AG09319 (cell line): ENCODE measurements at regions not wholly inside any gene's neighbourhood (a gene's known extent, or its start where the extent isn't known, plus 50 kb on each side); places are given as distances from the start of the nearest gene placed in this dataset.

Experiments used
- DNase-seq: peaks from one replicate; pipeline ENCODE4 v3.0.0-alpha.2; 2010; ENCODE audit warnings: low read depth; ENCODE audit errors: extremely low read depth
- TF ChIP-seq, protein P1 (sequence below): IDR thresholded peaks from 2 replicates; pipeline ENCODE4 v1.5.1; 2011; ENCODE audit warnings: low read depth, mild to moderate bottlenecking, inconsistent platforms, low read length, moderate library complexity

DNA sequence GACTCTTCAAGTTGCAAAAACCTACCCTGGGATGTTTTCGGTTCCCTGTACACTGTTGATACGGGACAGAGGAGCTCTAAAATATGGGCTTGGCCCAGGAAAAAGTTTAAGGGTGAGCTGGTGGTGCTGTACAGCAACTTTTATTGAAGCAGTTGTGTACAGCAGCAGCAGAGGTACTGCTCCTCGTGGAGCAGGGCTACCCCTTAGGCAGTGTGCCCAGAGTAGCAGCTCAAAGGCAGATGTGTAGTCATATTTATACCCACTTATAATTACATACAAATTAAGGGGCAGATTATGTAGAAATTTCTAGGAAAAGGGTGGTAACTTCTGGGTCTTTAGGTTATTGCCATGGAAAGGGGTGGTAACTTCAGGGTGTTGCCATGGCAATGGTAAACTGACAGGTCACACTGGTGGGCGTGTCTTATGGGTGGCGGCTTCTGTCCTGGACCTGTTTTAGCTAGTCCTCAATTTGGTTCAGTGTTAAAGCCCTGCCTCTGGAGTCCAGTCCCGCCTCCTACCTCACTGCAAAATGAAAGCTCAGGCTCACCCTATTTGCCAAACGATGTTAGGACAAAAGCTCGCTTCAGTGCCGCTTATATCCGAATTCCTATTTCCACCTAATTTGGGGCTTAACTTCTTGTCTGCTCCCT is 203.2 kb downstream of the ETAA1 start:
- DNase-seq: no peak

DNA sequence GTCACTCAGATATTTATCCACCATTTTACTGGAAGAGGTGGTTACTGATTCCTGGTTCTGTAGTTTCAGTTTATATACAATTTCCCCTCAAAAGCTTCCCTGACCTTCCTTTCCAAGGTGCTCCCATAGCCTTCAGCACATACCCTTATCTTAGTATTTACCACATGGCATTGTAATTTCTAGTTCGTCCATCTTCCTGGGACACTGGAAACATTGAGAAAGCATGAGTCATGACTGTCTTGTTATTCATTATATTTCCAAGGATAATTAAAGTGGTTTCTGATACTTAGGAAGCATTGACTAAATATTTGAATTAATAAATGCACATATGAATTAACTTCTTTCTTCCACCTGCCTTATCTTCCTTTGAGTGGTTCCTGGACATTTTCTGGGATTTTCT is 203.8 kb downstream of the ETAA1 start:
- TF ChIP-seq, protein P1, sequence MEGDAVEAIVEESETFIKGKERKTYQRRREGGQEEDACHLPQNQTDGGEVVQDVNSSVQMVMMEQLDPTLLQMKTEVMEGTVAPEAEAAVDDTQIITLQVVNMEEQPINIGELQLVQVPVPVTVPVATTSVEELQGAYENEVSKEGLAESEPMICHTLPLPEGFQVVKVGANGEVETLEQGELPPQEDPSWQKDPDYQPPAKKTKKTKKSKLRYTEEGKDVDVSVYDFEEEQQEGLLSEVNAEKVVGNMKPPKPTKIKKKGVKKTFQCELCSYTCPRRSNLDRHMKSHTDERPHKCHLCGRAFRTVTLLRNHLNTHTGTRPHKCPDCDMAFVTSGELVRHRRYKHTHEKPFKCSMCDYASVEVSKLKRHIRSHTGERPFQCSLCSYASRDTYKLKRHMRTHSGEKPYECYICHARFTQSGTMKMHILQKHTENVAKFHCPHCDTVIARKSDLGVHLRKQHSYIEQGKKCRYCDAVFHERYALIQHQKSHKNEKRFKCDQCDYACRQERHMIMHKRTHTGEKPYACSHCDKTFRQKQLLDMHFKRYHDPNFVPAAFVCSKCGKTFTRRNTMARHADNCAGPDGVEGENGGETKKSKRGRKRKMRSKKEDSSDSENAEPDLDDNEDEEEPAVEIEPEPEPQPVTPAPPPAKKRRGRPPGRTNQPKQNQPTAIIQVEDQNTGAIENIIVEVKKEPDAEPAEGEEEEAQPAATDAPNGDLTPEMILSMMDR: no peak
- no peak for DNase-seq

More for the DNA sequence above, 203.2 kb downstream of the ETAA1 start:
- TF ChIP-seq, protein P1: no peak

DNA sequence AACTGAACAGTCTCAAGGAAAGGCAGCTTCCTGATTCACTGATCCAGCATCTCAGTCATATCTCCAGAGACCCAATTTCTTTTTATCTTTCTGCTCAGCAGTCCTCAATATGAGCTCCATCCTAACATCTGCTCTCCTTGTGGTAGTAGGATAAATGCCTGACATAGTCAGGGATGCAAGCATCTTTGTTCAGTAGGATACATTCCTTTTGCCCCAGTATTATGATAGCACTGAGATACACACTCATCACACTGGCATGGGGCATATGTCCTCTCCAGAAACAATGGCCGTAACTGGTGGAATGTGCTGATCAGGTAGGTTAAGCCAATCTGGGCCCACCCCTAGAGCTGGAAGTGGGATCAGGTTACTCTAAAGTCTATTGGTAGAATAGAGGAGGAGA is 207.2 kb downstream of the ETAA1 start:
- DNase-seq: no peak
- TF ChIP-seq, protein P1: no peak

DNA sequence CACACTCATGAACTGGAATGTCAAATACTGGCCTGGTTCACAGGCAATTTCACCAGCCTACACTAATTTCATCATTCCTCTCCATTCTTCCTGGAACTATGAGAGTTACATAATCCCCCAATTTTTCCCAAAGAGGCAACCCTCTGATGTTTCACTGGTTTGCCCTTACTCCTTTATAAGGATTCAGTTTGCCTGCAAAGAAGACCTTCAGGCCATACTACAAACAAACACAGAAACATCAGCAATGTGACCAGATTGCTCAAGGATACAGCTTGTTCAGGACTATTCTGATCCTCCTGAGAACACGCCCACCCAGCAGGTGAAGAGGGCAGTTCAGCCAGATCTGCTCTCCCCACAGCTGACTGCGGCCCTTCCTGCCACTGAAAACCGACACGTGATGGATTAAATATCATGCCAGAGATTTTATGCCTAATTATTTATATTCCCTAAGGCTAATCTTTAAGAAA is 215.5 kb downstream of the ETAA1 start:
- TF ChIP-seq, protein P1: no peak
- no peak for DNase-seq

DNA sequence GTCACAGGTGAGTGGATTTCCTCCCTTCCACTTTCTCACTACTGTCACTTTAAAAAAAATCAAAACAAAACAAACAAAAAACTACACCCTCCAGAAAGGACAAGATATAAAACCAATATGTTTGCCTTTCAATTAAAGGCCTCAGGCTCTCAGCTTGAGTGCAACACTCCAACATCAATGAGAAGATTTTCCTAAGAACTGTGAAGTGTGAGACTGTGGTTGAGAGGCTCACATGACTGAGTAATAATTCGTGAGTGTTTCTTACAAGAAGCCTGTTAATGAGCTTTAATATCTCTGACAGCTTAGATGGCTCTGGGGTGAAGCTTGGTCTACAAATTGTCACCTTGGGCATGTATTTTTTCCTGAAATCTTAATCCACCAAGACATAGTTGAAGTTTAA is 216.1 kb downstream of the ETAA1 start:
- TF ChIP-seq, protein P1: no peak
- no peak for DNase-seq

DNA sequence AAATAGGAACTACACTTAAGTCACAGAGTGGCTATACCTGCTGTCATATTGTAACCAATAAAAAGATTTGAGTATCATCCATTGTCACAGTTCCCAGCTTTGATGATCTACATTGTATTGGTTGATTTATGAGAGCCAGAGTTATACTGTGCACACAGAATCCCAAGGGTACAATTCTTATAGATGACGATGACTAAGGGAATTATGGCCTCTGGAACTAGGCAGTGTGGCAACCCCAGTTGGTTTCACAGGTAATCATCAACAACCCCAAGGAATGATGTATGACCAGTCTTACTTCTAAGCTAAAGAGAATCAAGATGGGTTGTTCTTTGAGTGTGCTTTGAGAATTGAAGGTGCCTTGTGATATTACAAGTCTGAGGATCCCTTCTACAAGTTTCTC is 217.3 kb downstream of the ETAA1 start:
- no peak for DNase-seq

DNA sequence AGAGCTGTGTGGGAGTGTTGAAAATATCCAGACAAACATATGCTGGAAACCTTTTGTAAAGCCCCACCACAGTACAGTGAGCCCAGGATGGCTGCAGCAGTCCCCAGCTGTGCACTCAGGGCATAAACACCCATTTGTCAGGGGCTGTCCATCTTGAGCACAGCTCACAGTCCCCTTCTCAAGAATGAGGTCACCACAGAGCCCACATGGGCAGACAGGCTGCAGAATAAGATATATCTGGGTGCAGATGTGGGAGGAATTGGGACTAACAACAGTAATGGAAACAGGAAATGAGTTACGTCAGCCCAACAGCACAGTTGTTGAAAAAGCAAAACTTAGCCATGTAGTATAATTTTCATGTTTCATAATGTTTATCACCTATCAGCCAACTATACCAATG is 219.6 kb downstream of the ETAA1 start:
- DNase-seq: no peak
- TF ChIP-seq, protein P1: no peak

More for the DNA sequence above, 217.3 kb downstream of the ETAA1 start:
- TF ChIP-seq, protein P1: no peak
